ENCODE measurements at regions not wholly inside any gene's neighbourhood (a gene's known extent, or its start where the extent isn't known, plus 50 kb on each side); places are given as distances from the start of the nearest gene placed in this dataset.
A peak's percentile ranks its signal among the peaks of the same experiment; 100 is the strongest.
"Not testable (repeated sequence)": the region's sequence is repeated elsewhere in the genome, so short reads cannot be mapped to it uniquely, and the experiment has no call there.

GRCh38 chr21:35810431-35810970, 249.8 kb downstream of the SETD4 start:
- TF ChIP-seq CTCF (IDR thresholded peaks at IDR 0.05; ENCODE audit: insufficient read depth, low read depth, low read length): no peak
- H3K4me3 ChIP-seq (ENCODE audit: low read depth, low read length): no peak overlapping the region
- no peak for DNase-seq (ENCODE audit: low read depth)

- no peak overlapping the region for H3K4me3 ChIP-seq (ENCODE audit: low read depth, low read length)
- no peak for TF ChIP-seq CTCF (IDR thresholded peaks at IDR 0.05; ENCODE audit: insufficient read depth, low read depth, low read length)
Measured at GRCh38 chr21:35801391-35801790, 258.9 kb downstream of the SETD4 start.

DNA sequence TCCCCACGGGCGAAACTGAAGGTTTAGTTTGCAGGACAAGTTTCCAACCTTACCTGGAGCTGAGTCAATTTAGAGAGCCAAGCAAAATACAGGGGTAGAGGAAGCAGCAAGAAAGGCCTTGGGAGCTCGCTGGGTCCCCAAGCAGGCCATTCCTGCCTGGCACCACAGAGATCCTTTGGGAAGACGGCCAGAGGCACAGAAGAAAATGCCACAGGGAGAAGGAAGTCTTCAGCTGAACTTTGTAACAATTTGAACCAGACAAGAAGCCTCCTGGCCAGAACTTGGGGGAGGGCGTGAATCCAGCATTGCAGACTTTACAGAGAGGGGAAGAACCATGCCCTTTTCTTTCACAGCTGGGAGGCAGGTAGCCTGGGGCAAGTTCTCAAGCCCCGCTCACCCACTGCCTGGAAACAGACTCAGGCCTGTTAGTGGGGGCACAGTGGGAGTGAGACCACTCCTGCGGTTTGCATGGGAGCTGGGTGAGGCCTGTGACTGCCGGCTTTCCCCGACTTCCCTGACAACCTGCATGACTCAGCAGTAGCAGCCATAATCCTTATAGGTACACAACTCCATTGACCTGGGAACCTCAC, 259.4 kb downstream of the SETD4 start:
- not testable (repeated sequence) for DNase-seq (ENCODE audit: low read depth)

More at GRCh38 chr21:35801391-35801790, 258.9 kb downstream of the SETD4 start:
- DNase-seq (ENCODE audit: low read depth): no peak

DNA sequence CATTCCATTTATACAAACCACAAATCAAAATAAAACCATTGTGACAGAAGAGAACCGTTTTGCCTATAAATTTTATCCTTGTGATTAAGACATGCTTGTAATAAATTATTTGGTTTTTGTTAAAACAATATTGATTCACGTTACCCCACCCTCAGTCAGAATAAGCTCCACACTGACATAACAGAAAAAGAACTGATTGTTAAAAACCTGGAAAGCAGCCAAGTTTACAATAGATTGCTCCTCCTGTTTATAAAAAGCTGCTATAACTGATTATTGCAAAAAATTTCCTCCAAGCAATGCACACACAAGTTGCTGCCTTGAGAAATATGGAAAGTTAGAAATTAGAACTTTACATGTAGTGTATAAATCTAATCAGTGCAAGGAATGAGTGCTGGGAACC, 263.5 kb downstream of the SETD4 start:
- peak; percentile 9 for DNase-seq (ENCODE audit: low read depth)
- TF ChIP-seq CTCF (IDR thresholded peaks at IDR 0.05; ENCODE audit: insufficient read depth, low read depth, low read length): no peak
- no peak overlapping the region for H3K4me3 ChIP-seq (ENCODE audit: low read depth, low read length)

More for the DNA sequence above, 259.4 kb downstream of the SETD4 start:
- H3K4me3 ChIP-seq (ENCODE audit: low read depth, low read length): not testable (repeated sequence)

DNA sequence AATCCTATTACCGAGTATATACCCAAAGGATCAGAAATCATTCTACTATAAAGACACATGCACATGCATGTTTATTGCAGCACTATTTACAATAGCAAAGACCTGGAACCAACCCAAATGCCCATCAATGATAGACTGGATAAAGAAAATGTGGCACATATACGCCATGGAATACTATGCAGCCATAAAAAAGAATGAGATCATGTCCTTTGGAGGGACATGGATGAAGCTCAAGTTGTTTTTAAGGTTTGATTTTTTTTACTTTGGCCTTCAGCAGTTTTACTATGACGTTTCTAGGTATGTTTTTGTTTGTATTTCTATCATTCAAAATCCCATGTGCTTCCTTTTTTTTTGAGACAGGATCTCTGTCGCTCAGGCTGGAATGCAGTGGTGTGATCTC, 265.8 kb downstream of the SETD4 start:
- not testable (repeated sequence) for DNase-seq (ENCODE audit: low read depth); H3K4me3 ChIP-seq (ENCODE audit: low read depth, low read length)

DNA sequence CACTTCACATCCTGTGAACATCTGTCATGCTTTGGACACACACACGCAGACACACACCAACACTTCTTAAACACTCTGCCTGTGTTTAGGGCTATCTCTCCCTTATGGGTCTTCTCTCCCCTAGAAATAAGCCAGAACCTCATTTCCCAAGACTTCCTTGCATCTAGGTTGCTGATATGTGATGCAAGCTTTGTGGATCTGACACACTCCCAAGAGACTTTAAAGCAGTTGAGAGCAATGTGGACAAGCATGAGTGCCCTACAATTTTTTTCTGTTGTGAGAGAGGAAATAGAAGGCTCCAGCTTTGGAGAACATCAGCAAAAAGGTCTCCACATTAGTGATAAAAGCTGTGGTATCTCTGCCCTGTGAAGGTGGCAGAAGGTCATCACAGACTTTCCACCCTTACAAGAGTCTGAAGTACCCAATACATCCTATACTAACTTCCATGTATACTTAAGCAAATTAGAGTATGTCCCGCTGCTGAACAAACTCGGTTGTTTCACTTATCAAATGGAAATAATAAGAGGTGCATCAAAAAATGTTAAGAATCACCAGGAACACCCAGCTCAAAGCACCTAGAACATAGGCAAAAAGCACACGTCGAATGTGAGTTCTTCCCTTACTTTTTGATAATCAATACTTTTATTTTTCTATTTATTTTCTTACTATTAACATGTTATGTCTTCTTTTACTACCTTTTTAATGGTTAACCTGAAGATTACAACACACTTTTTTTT, 267.6 kb downstream of the SETD4 start:
- no peak for TF ChIP-seq CTCF (IDR thresholded peaks at IDR 0.05; ENCODE audit: insufficient read depth, low read depth, low read length)
- no peak overlapping the region for H3K4me3 ChIP-seq (ENCODE audit: low read depth, low read length)
- no peak for DNase-seq (ENCODE audit: low read depth)

GRCh38 chr21:35791541-35792325, 268.6 kb downstream of the SETD4 start:
- H3K4me3 ChIP-seq (ENCODE audit: low read depth, low read length): no peak overlapping the region
- DNase-seq (ENCODE audit: low read depth): no peak
- TF ChIP-seq CTCF (IDR thresholded peaks at IDR 0.05; ENCODE audit: insufficient read depth, low read depth, low read length): no peak

Measured in fibroblast of villous mesenchyme (primary cell).